ENCODE measurements at regions not wholly inside any gene's neighbourhood (a gene's known extent, or its start where the extent isn't known, plus 50 kb on each side); places are given as distances from the start of the nearest gene placed in this dataset.
"Not testable (repeated sequence)": the region's sequence is repeated elsewhere in the genome, so short reads cannot be mapped to it uniquely, and the experiment has no call there.

- no peak for TF ChIP-seq SRF (IDR thresholded peaks at IDR 0.05; ENCODE audit: low read depth)
- no peak for TF ChIP-seq MAX (IDR thresholded peaks at IDR 0.05)
These were observed 162.0 kb downstream of the TEX36 start (continued) for GRCh38 chr10:125520968-125521367.

GRCh38 chr10:125518397-125518796, 164.6 kb downstream of the TEX36 start:
- BruUV-seq (replicated peaks); ATAC-seq; H3K27me3 ChIP-seq (ENCODE audit: insufficient read depth, low read length); H3K36me3 ChIP-seq (ENCODE audit: control insufficient read depth in 1 of 2, insufficient read depth in 2 of 2, low read length in 2 of 2); H3K27ac ChIP-seq (ENCODE audit: low read depth, low read length); H3K9me3 ChIP-seq (ENCODE audit: control insufficient read depth in 1 of 2, insufficient read depth in 1 of 2, low read depth in 1 of 2, low read length in 2 of 2); H4K20me1 ChIP-seq (ENCODE audit: insufficient read depth); intact Hi-C loops (cut with micrococcal nuclease); POLR2A ChIA-PET; RAD21 ChIA-PET (ENCODE audit: low non-redundant PET in 1 of 2, low total read pairs in 2 of 2, uncharacterized antibody in 2 of 2, unreplicated experiment in 2 of 2); H3K9me2 ChIP-seq (ENCODE audit: insufficient read depth); CTCF ChIA-PET; H3K79me2 ChIP-seq (ENCODE audit: insufficient read depth, low read length); H3K4me3 ChIP-seq (replicated peaks in 1 of 2; ENCODE audit: low read depth in 1 of 2, low read length in 2 of 2); H3K4me2 ChIP-seq (ENCODE audit: low read length); H2AFZ ChIP-seq (ENCODE audit: low read depth, low read length, poor library complexity, severe bottlenecking); H3K9ac ChIP-seq (ENCODE audit: low read length); DNase-seq (ENCODE audit: low read depth, low spot score): not testable (repeated sequence)
- peaks cover 5 to 14% of the 10 kb centered on the region in 2 experiments for H3K4me1 ChIP-seq (ENCODE audit: control insufficient read depth in 1 of 2, insufficient read depth in 2 of 2, low read length in 2 of 2)

GRCh38 chr10:125515571-125515970, 167.4 kb downstream of the TEX36 start:
- H3K36me3 ChIP-seq (ENCODE audit: control insufficient read depth in 1 of 2, insufficient read depth in 2 of 2, low read length in 2 of 2): no peaks in the 10 kb centered on the region
- no peak for DNase-seq (ENCODE audit: low read depth, low spot score)
- no peak overlapping the region for H3K9ac ChIP-seq (ENCODE audit: low read length)
- ChIA-PET POLR2A (no interaction called here), CTCF (interaction anchor here (0.8 kb wide), 1 partner anchor 21 kb away, joined by 3 read pairs; no protein-coding TSS in a partner anchor), RAD21 (ENCODE audit: low non-redundant PET in 1 of 2, low total read pairs in 2 of 2, uncharacterized antibody in 2 of 2, unreplicated experiment in 2 of 2) (no interaction called here)
- H3K79me2 ChIP-seq (ENCODE audit: insufficient read depth, low read length): no peaks in the 10 kb centered on the region
- no peaks in the 10 kb centered on the region for H3K9me3 ChIP-seq (ENCODE audit: control insufficient read depth in 1 of 2, insufficient read depth in 1 of 2, low read depth in 1 of 2, low read length in 2 of 2)
- ATAC-seq: no peak
- no peak overlapping the region for H2AFZ ChIP-seq (ENCODE audit: low read depth, low read length, poor library complexity, severe bottlenecking)
- H3K4me3 ChIP-seq (replicated peaks in 1 of 2; ENCODE audit: low read depth in 1 of 2, low read length in 2 of 2): no peak overlapping the region
- H3K4me1 ChIP-seq (ENCODE audit: control insufficient read depth in 1 of 2, insufficient read depth in 2 of 2, low read length in 2 of 2): no peaks in the 10 kb centered on the region
- intact Hi-C loops (cut with micrococcal nuclease): no loop called here
- H4K20me1 ChIP-seq (ENCODE audit: insufficient read depth): no peaks in the 10 kb centered on the region
- no peaks in the 10 kb centered on the region for H3K9me2 ChIP-seq (ENCODE audit: insufficient read depth)
- H3K27ac ChIP-seq (ENCODE audit: low read depth, low read length): no peak overlapping the region
- TF ChIP-seq ELF1 (IDR thresholded peaks at IDR 0.05; ENCODE audit: borderline replicate concordance, low read depth) (no peak), POLR2A (IDR thresholded peaks at IDR 0.05; ENCODE audit: borderline replicate concordance, extremely low read depth, insufficient read depth, insufficient read length) (no peak), ZNF274 (IDR thresholded peaks at IDR 0.05; ENCODE audit: low read depth, low read length) (no peak), CEBPB (IDR thresholded peaks at IDR 0.05; ENCODE audit: low read depth) (no peak), YY1 (IDR thresholded peaks at IDR 0.05; ENCODE audit: extremely low read depth, insufficient replicate concordance, low read depth, low read length) (no peak), POLR2AphosphoS5 (IDR thresholded peaks at IDR 0.05; ENCODE audit: low read depth, low read length) (no peak), FOSL1 (IDR thresholded peaks at IDR 0.05; ENCODE audit: low read depth) (no peak), ATF3 (IDR thresholded peaks at IDR 0.05) (no peak), MAX (IDR thresholded peaks at IDR 0.05) (no peak), CTCF (IDR thresholded peaks at IDR 0.05 in 2 of 3, conservative IDR thresholded peaks at IDR 0.05 in 1 of 3; ENCODE audit: borderline replicate concordance in 1 of 3, insufficient read depth in 1 of 3, low read depth in 2 of 3, low read length in 2 of 3) (no peak), REST (IDR thresholded peaks at IDR 0.05; ENCODE audit: low read depth) (no peak)
- peaks cover 6% of the 10 kb centered on the region; the same call in 1 of the 2 replicates for H3K27me3 ChIP-seq (ENCODE audit: insufficient read depth, low read length)
- H3K4me2 ChIP-seq (ENCODE audit: low read length): no peak overlapping the region
- no TSS peak for BruUV-seq (replicated peaks)

Measured in HCT116 (cell line).